Activated naive CD8-positive, alpha-beta T cell treated with anti-CD3 and anti-CD28 coated beads, Interleukin-2, amount 50 U/mL, for 16 hours (primary cell): ENCODE measurements at regions not wholly inside any gene's neighbourhood (a gene's known extent, or its start where the extent isn't known, plus 50 kb on each side); places are given as distances from the start of the nearest gene placed in this dataset.

Experiments
- DNase-seq: peaks from one replicate; pipeline ENCODE4 v3.0.0-alpha.2; 2020; ENCODE audit warnings: low read depth, low spot score

DNA sequence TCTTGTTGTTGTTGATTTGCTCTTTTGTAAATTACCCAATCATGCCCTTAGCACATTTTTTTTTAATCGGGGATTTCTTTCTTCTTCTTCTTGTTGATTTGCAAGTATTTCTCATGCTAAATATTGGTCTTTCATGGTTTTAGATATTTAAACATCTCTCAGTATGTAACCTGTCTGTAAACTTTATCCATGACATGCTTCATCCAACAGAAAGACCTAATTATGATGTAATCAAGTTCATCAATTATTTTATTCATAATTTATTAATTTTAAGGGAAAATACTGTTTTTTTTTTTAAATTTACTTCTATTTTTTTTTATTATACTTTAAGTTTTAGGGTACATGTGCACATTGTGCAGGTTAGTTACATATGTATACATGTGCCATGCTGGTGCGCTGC lies 69.8 kb downstream of the TNFSF18 start:
- DNase-seq, result no peak
